GM12878 (cell line): ENCODE measurements at regions not wholly inside any gene's neighbourhood (a gene's known extent, or its start where the extent isn't known, plus 50 kb on each side); places are given as distances from the start of the nearest gene placed in this dataset.

ENCODE experiments used
- ATAC-seq: fragments of 200-7000 bp; cut with Tn5 transposase; 3 replicates; pipeline ENCODE4 v1.9.1; 2020; ENCODE audit warnings: mild to moderate bottlenecking, moderate library complexity
- BruUV-seq: library from RNA; stranded (reverse); fragments of 400-500 nt; replicated peaks from 2 replicates; lab custom pipeline; 2021; lab: Mats Ljungman, UMichigan
- CTCF ChIA-PET: fragments of 300-600 bp; sonication (Branson Sonifier 250); formaldehyde crosslinking; extraction: SDS; loops from one replicate; lab custom pipeline; 2021; ENCODE audit warnings: inconsistent platforms; lab: Yijun Ruan, JAX
- POLR2A ChIA-PET: fragments of 350-600 bp; formaldehyde crosslinking; extraction: SDS; loops from one replicate; lab custom pipeline; 2021; ENCODE audit warnings: inconsistent platforms; lab: Charles Lee
- RAD21 ChIA-PET: fragments of 300-600 bp; sonication (Branson Sonifier 250); formaldehyde crosslinking; loops from one replicate; lab custom pipeline; 2023; ENCODE audit warnings: antibody characterized with exemption; ENCODE audit not compliant: unreplicated experiment; lab: Charles Lee
- SMC1A ChIA-PET: fragments of 300-600 bp; sonication (Branson Sonifier 250); formaldehyde crosslinking; loops from one replicate; lab custom pipeline; 2023; ENCODE audit not compliant: unreplicated experiment, uncharacterized antibody; lab: Charles Lee
- DNase-seq: peaks from one replicate; pipeline ENCODE4 v3.0.0-alpha.2; 2011; ENCODE audit warnings: low read depth, low spot score
- FAIRE-seq: peaks from 3 replicates; lab custom pipeline; 2011; peaks lifted over from hg19 to GRCh38; lab: Jason Lieb, UNC
- H2AFZ ChIP-seq: 2 replicates; pipeline ENCODE4 v1.6.0; 2011; ENCODE audit warnings: low read depth, low read length, control low read depth; ENCODE audit not compliant: control insufficient read depth
- H3K27ac ChIP-seq: 2 replicates; pipeline ENCODE4 v1.5.1; 2011; ENCODE audit warnings: control low read depth; ENCODE audit not compliant: control insufficient read depth, insufficient read depth
- H3K27me3 ChIP-seq, 2 experiments: replicated peaks in 1 of 2; 2 replicates each; pipeline versions ENCODE4 v1.6.0 to v1.6.1; 2011; ENCODE audit warnings: low read length in 1 of 2; ENCODE audit not compliant: control insufficient read depth in 2 of 2, insufficient read depth in 2 of 2
- H3K36me3 ChIP-seq, 2 experiments: 2 replicates each; pipeline ENCODE4 v1.5.1; 2011; ENCODE audit warnings: low read length in 1 of 2; ENCODE audit not compliant: control insufficient read depth in 2 of 2, insufficient read depth in 2 of 2
- H3K4me1 ChIP-seq: 2 replicates; pipeline ENCODE4 v1.6.1; 2011; ENCODE audit warnings: mild to moderate bottlenecking, low read length, moderate library complexity, mixed read lengths; ENCODE audit not compliant: control insufficient read depth, insufficient read depth
- H3K4me2 ChIP-seq: 2 replicates; pipeline ENCODE4 v1.6.0; 2011; ENCODE audit warnings: control low read depth; ENCODE audit not compliant: control insufficient read depth, insufficient read depth
- H3K4me3 ChIP-seq: fragments of 200-600 bp; sonication (generic); 2 replicates; pipeline ENCODE4 v1.5.1; 2016
- H3K79me2 ChIP-seq: 2 replicates; pipeline ENCODE4 v1.6.0; 2011; ENCODE audit warnings: low read length; ENCODE audit not compliant: control insufficient read depth, insufficient read depth
- H3K9ac ChIP-seq: 2 replicates; pipeline ENCODE4 v1.8.0; 2011; ENCODE audit warnings: low read length, control low read depth, mixed read lengths; ENCODE audit not compliant: control insufficient read depth, insufficient read depth
- H3K9me3 ChIP-seq: replicated peaks from 3 replicates; pipeline ENCODE4 v1.5.1; 2011; ENCODE audit warnings: mild to moderate bottlenecking, low read length; ENCODE audit not compliant: control insufficient read depth, insufficient read depth
- H4K20me1 ChIP-seq: 2 replicates; pipeline ENCODE4 v1.6.0; 2011; ENCODE audit not compliant: control insufficient read depth, insufficient read depth
- ASH2L ChIP-seq: fragments of 300-600, 200-600 bp; sonication (generic); IDR thresholded peaks from 2 replicates; pipeline ENCODE4 v1.6.1; 2017; ENCODE audit warnings: low read depth, mild to moderate bottlenecking, borderline replicate concordance
- FOXK2 ChIP-seq: fragments of 450-650 bp; IDR thresholded peaks from 2 replicates; pipeline ENCODE4 v1.6.1; 2017; ENCODE audit warnings: mild to moderate bottlenecking, moderate library complexity
- IKZF2 ChIP-seq, 2 experiments: fragments of 450-650 bp; IDR thresholded peaks; 2 replicates each; pipeline ENCODE4 v1.6.1; 2017; ENCODE audit warnings: mild to moderate bottlenecking in 2 of 2, moderate library complexity in 2 of 2
- LARP7 ChIP-seq: fragments of 450-650 bp; IDR thresholded peaks from 2 replicates; pipeline ENCODE4 v1.6.1; 2017; ENCODE audit warnings: mild to moderate bottlenecking
- MEF2A ChIP-seq: IDR thresholded peaks from 2 replicates; pipeline ENCODE4 v1.6.1; 2011; ENCODE audit warnings: low read depth, mild to moderate bottlenecking, low read length, moderate library complexity; ENCODE audit not compliant: insufficient read depth
- MTA3 ChIP-seq: IDR thresholded peaks from 2 replicates; pipeline ENCODE4 v1.6.1; 2012; ENCODE audit warnings: low read length, inconsistent platforms, borderline replicate concordance
- MXI1 ChIP-seq: fragments of 150-350 bp; IDR thresholded peaks from 2 replicates; pipeline ENCODE4 v1.6.1; 2011; ENCODE audit warnings: low read depth, mild to moderate bottlenecking, inconsistent platforms, low read length, improper control_type of control experiment
- NFYA ChIP-seq: IDR thresholded peaks from 2 replicates; pipeline ENCODE4 v1.6.1; 2011; ENCODE audit warnings: low read depth, mild to moderate bottlenecking, low read length, improper control_type of control experiment, borderline replicate concordance
- PAX5 ChIP-seq: IDR thresholded peaks from 2 replicates; pipeline ENCODE4 v1.6.1; 2011; ENCODE audit warnings: low read depth, low read length, borderline replicate concordance
- RAD51 ChIP-seq: fragments of 450-650 bp; IDR thresholded peaks from 2 replicates; pipeline ENCODE4 v1.6.1; 2016; ENCODE audit warnings: moderate library complexity, mild to moderate bottlenecking, inconsistent platforms
- RUNX3 ChIP-seq: IDR thresholded peaks from 2 replicates; pipeline ENCODE4 v1.6.1; 2012; ENCODE audit warnings: low read length, inconsistent platforms
- SMARCA5 ChIP-seq: fragments of 450-650 bp; IDR thresholded peaks from 2 replicates; pipeline ENCODE4 v1.6.1; 2017; ENCODE audit warnings: mild to moderate bottlenecking
- SUZ12 ChIP-seq: fragments of 200-600 bp; sonication (generic); IDR thresholded peaks from one replicate; pipeline ENCODE4 v1.6.1; 2018; ENCODE audit warnings: antibody characterized with exemption, mild to moderate bottlenecking; ENCODE audit not compliant: unreplicated experiment
- WRNIP1 ChIP-seq: IDR thresholded peaks from 2 replicates; pipeline ENCODE4 v1.6.1; 2011; ENCODE audit warnings: low read depth, low read length, improper control_type of control experiment, borderline replicate concordance
- YBX1 ChIP-seq: fragments of 450-650 bp; IDR thresholded peaks from 2 replicates; pipeline ENCODE4 v1.6.1; 2016; ENCODE audit warnings: antibody characterized with exemption
- YY1 ChIP-seq: IDR thresholded peaks from 2 replicates; pipeline ENCODE4 v1.6.1; 2011; ENCODE audit warnings: low read depth, mild to moderate bottlenecking, low read length
- ZNF24 ChIP-seq: fragments of 450-650 bp; IDR thresholded peaks from 2 replicates; pipeline ENCODE4 v1.6.1; 2017; ENCODE audit warnings: antibody characterized with exemption, mild to moderate bottlenecking
- WGBS: methylation state at CpG from one replicate; pipeline ENCODE4 v1.1.6; 2016; ENCODE audit warnings: low lambda C conversion rate; ENCODE audit not compliant: insufficient replicate concordance, insufficient coverage; ENCODE audit errors: missing lambda C conversion rate; 5-methylcytosine and 5-hydroxymethylcytosine counted together
- in situ Hi-C: fragments of 300-500 bp; cut with MboI; formaldehyde crosslinking; loops from 9 replicates; pipeline ENCODE4 v1.14.3; 2018; ENCODE audit warnings: mixed read lengths
- intact Hi-C: fragments of 100-400 bp; cut with micrococcal nuclease; formaldehyde crosslinking; loops from one replicate; pipeline ENCODE4 v1.14.2; 2022; ENCODE audit not compliant: unreplicated experiment
- TF ChIP-seq, protein P1 (sequence below): IDR thresholded peaks from 2 replicates; pipeline ENCODE4 v1.6.1; 2011; ENCODE audit warnings: borderline replicate concordance, low read depth, mild to moderate bottlenecking, moderate library complexity, low read length; ENCODE audit not compliant: insufficient read depth, poor library complexity, severe bottlenecking
- TF ChIP-seq, protein P2 (sequence below): IDR thresholded peaks from 2 replicates; pipeline ENCODE4 v1.6.1; 2012; ENCODE audit warnings: low read depth, low read length, improper control_type of control experiment
- TF ChIP-seq, protein P3 (sequence below): fragments of 450-650 bp; IDR thresholded peaks from 2 replicates; pipeline ENCODE4 v1.6.1; 2017; ENCODE audit warnings: mild to moderate bottlenecking, moderate library complexity

DNA sequence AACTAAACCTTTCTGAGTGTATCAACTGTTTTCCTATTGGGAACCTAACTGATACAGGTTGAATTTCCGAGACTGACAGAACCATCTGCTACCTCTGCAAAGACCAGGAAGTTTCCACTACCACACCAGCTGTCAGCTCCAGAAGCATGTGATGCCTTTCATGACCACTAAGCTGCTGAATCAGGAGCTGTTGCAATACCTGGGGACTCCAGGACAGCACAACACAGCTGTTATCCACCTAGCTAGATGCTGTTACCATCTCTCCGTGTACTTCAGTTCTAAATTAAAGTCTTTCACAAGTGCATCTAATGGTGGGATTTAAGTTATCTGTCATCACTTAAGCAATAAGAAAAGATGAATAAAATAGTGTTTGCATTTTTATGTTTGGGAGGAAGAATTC lies 158.2 kb upstream of the IMPG1 start (continued):
- TF ChIP-seq, protein P1, sequence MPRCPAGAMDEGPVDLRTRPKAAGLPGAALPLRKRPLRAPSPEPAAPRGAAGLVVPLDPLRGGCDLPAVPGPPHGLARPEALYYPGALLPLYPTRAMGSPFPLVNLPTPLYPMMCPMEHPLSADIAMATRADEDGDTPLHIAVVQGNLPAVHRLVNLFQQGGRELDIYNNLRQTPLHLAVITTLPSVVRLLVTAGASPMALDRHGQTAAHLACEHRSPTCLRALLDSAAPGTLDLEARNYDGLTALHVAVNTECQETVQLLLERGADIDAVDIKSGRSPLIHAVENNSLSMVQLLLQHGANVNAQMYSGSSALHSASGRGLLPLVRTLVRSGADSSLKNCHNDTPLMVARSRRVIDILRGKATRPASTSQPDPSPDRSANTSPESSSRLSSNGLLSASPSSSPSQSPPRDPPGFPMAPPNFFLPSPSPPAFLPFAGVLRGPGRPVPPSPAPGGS, result no peak
- TF ChIP-seq LARP7 (no peak), RUNX3 (no peak), RAD51 (no peak), ZNF24 (no peak), MTA3 (no peak), SMARCA5 (no peak), ASH2L (no peak)
- TF ChIP-seq, protein P2, sequence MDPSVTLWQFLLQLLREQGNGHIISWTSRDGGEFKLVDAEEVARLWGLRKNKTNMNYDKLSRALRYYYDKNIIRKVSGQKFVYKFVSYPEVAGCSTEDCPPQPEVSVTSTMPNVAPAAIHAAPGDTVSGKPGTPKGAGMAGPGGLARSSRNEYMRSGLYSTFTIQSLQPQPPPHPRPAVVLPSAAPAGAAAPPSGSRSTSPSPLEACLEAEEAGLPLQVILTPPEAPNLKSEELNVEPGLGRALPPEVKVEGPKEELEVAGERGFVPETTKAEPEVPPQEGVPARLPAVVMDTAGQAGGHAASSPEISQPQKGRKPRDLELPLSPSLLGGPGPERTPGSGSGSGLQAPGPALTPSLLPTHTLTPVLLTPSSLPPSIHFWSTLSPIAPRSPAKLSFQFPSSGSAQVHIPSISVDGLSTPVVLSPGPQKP, result no peak

DNA sequence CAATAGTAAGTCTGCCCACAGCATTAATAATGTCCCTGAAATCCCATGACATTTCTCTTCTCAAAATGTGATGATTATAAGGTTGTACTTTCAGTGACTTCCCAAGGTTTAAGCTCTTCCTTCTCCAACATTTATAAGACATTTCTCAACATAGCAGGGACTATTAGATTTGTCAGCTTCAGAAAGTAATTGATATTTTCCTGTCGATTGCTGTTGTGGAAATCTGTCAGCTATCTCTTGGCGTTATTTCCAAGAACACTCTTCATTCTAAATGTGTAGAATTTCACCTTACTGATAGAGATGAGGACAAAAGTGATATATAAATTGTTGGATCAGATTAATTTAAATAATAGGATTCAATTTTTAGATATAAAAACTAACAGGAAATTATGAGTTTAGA lies 149.7 kb upstream of the IMPG1 start:
- H3K4me3 ChIP-seq, result no peak overlapping the region
- H3K4me1 ChIP-seq, result no peaks in the 10 kb centered on the region
- H3K79me2 ChIP-seq, result no peaks in the 10 kb centered on the region
- POLR2A ChIA-PET, result interaction anchor here (0.6 kb wide), 1 partner anchor 713 kb away, joined by 3 read pairs; no protein-coding TSS in a partner anchor
- no peak for ATAC-seq
- H3K9me3 ChIP-seq, result no peaks in the 10 kb centered on the region
- BruUV-seq, result no TSS peak
- DNase-seq, result no peak
- H3K27me3 ChIP-seq, result no peaks in the 10 kb centered on the region
- WGBS, result 3% methylated on average over 2 of the region's 2 CpGs
- in situ Hi-C loops, result no loop called here
- RAD21 ChIA-PET, result no interaction called here
- SMC1A ChIA-PET, result no interaction called here
- no peak overlapping the region for H3K9ac ChIP-seq
- no peaks in the 10 kb centered on the region for H3K36me3 ChIP-seq
- no peak overlapping the region for H3K27ac ChIP-seq
- H4K20me1 ChIP-seq, result no peaks in the 10 kb centered on the region
- intact Hi-C loops, result no loop called here
- CTCF ChIA-PET, result no interaction called here
- no peak overlapping the region for H3K4me2 ChIP-seq
- FAIRE-seq, result no peak
- no peak overlapping the region for H2AFZ ChIP-seq
- TF ChIP-seq, protein P3, sequence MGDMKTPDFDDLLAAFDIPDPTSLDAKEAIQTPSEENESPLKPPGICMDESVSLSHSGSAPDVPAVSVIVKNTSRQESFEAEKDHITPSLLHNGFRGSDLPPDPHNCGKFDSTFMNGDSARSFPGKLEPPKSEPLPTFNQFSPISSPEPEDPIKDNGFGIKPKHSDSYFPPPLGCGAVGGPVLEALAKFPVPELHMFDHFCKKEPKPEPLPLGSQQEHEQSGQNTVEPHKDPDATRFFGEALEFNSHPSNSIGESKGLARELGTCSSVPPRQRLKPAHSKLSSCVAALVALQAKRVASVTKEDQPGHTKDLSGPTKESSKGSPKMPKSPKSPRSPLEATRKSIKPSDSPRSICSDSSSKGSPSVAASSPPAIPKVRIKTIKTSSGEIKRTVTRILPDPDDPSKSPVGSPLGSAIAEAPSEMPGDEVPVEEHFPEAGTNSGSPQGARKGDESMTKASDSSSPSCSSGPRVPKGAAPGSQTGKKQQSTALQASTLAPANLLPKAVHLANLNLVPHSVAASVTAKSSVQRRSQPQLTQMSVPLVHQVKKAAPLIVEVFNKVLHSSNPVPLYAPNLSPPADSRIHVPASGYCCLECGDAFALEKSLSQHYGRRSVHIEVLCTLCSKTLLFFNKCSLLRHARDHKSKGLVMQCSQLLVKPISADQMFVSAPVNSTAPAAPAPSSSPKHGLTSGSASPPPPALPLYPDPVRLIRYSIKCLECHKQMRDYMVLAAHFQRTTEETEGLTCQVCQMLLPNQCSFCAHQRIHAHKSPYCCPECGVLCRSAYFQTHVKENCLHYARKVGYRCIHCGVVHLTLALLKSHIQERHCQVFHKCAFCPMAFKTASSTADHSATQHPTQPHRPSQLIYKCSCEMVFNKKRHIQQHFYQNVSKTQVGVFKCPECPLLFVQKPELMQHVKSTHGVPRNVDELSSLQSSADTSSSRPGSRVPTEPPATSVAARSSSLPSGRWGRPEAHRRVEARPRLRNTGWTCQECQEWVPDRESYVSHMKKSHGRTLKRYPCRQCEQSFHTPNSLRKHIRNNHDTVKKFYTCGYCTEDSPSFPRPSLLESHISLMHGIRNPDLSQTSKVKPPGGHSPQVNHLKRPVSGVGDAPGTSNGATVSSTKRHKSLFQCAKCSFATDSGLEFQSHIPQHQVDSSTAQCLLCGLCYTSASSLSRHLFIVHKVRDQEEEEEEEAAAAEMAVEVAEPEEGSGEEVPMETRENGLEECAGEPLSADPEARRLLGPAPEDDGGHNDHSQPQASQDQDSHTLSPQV, result no peak
- TF ChIP-seq PAX5, result no peak
- TF ChIP-seq FOXK2, result no peak
- no peak for TF ChIP-seq YY1
- no peak for TF ChIP-seq IKZF2 (IDR thresholded peaks at IDR 0.05)
- TF ChIP-seq WRNIP1, result no peak
- TF ChIP-seq MXI1, result no peak
- TF ChIP-seq YBX1, result no peak
- no peak for TF ChIP-seq SUZ12
- TF ChIP-seq MEF2A, result no peak
- no peak for TF ChIP-seq NFYA
